ENCODE measurements at regions not wholly inside any gene's neighbourhood (a gene's known extent, or its start where the extent isn't known, plus 50 kb on each side); places are given as distances from the start of the nearest gene placed in this dataset.

- TF ChIP-seq HSF1 (IDR thresholded peaks at IDR 0.05; ENCODE audit: low read depth, low read length): no peak
- TF ChIP-seq SMAD5 (IDR thresholded peaks at IDR 0.05; ENCODE audit: low read depth): no peak
Observed at GRCh38 chr5:3220201-3220600, 375.4 kb upstream of the IRX1 start (continued).

- ATAC-seq (no peak), DNase-seq (ENCODE audit: low read depth, low spot score) (no peak), FAIRE-seq (no peak)
- 45% methylated on average over 20 of the region's 20 CpGs for WGBS (ENCODE audit: insufficient coverage, insufficient replicate concordance, low lambda C conversion rate, missing lambda C conversion rate)
- ChIA-PET RAD21 (ENCODE audit: unreplicated experiment) (no interaction called here), CTCF (no interaction called here), POLR2A (no interaction called here), SMC1A (ENCODE audit: uncharacterized antibody, unreplicated experiment) (no interaction called here)
- no peak for TF ChIP-seq EED (IDR thresholded peaks at IDR 0.05; ENCODE audit: low read depth)
- no peaks in the 10 kb centered on the region for H4K20me1 ChIP-seq (ENCODE audit: control insufficient read depth, insufficient read depth)
- H3K9me3 ChIP-seq (replicated peaks; ENCODE audit: control insufficient read depth, insufficient read depth, low read length): no peaks in the 10 kb centered on the region; the same call in 2 of the 3 replicates
- H3K27me3 ChIP-seq (replicated peaks in 1 of 2; ENCODE audit: control insufficient read depth in 2 of 2, insufficient read depth in 2 of 2, low read length in 1 of 2): no peaks in the 10 kb centered on the region
- no TSS peak for BruUV-seq (replicated peaks)
- intact Hi-C loops (cut with micrococcal nuclease; ENCODE audit: unreplicated experiment): no loop called here
- in situ Hi-C loops (cut with MboI): no loop called here
- no peak overlapping the region for H3K4me2 ChIP-seq (ENCODE audit: control insufficient read depth, insufficient read depth)
- no peaks in the 10 kb centered on the region for H3K36me3 ChIP-seq (ENCODE audit: control insufficient read depth in 2 of 2, insufficient read depth in 2 of 2, low read length in 1 of 2)
- H3K79me2 ChIP-seq (ENCODE audit: control insufficient read depth, insufficient read depth, low read length): no peaks in the 10 kb centered on the region
- no peak overlapping the region for H2AFZ ChIP-seq (ENCODE audit: control insufficient read depth, low read depth, low read length)
- no peak overlapping the region for H3K9ac ChIP-seq (ENCODE audit: control insufficient read depth, insufficient read depth, low read length)
- H3K4me1 ChIP-seq (ENCODE audit: control insufficient read depth, insufficient read depth, low read length): no peaks in the 10 kb centered on the region
- H3K27ac ChIP-seq (ENCODE audit: control insufficient read depth, insufficient read depth): no peak overlapping the region
- no peak overlapping the region for H3K4me3 ChIP-seq
Observed at GRCh38 chr5:3218916-3219650, 376.5 kb upstream of the IRX1 start.
